HG03469 (cell line): ENCODE measurements at regions not wholly inside any gene's neighbourhood (a gene's known extent, or its start where the extent isn't known, plus 50 kb on each side); places are given as distances from the start of the nearest gene placed in this dataset.

Source experiments
- ATAC-seq: cut with Tn5 transposase; IDR thresholded peaks from one replicate; pipeline ENCODE4 v1.9.1; 2021; ENCODE audit warnings: mild to moderate bottlenecking, moderate library complexity, moderate number of reproducible peaks; ENCODE audit not compliant: unreplicated experiment

GRCh38 chr9:3732077-3733038 is 206.6 kb upstream of the RFX3 start:
- ATAC-seq: peak; percentile 94

GRCh38 chr9:3730511-3730922 is 204.7 kb upstream of the RFX3 start:
- ATAC-seq: no peak

GRCh38 chr9:3721096-3721495 is 195.3 kb upstream of the RFX3 start:
- ATAC-seq: no peak

GRCh38 chr9:3719286-3719685 is 193.5 kb upstream of the RFX3 start:
- ATAC-seq: no peak

GRCh38 chr9:3716415-3716814 is 190.6 kb upstream of the RFX3 start:
- no peak for ATAC-seq

GRCh38 chr9:3708751-3709150 is 182.9 kb upstream of the RFX3 start:
- ATAC-seq: no peak

GRCh38 chr9:3704890-3705289 is 179.1 kb upstream of the RFX3 start:
- no peak for ATAC-seq

- no peak for ATAC-seq
Observed at GRCh38 chr9:3700772-3701171, 175.0 kb upstream of the RFX3 start.

GRCh38 chr9:3699883-3700282 is 174.1 kb upstream of the RFX3 start:
- ATAC-seq: no peak

- ATAC-seq: no peak
Observed at GRCh38 chr9:3698531-3698930, 172.7 kb upstream of the RFX3 start.

GRCh38 chr9:3698076-3698475 is 172.3 kb upstream of the RFX3 start:
- no peak for ATAC-seq

GRCh38 chr9:3696368-3696767 is 170.6 kb upstream of the RFX3 start:
- ATAC-seq: no peak

GRCh38 chr9:3692606-3693005 is 166.8 kb upstream of the RFX3 start:
- no peak for ATAC-seq

- no peak for ATAC-seq
Observed at GRCh38 chr9:3689555-3689954, 163.8 kb upstream of the RFX3 start.

GRCh38 chr9:3687145-3687544 is 161.3 kb upstream of the RFX3 start:
- ATAC-seq: no peak

GRCh38 chr9:3682186-3682585 is 156.4 kb upstream of the RFX3 start:
- no peak for ATAC-seq

- ATAC-seq: no peak
Observed at GRCh38 chr9:3677541-3677940, 151.7 kb upstream of the RFX3 start.

GRCh38 chr9:3676766-3677165 is 151.0 kb upstream of the RFX3 start:
- no peak for ATAC-seq

- ATAC-seq: no peak
Observed at GRCh38 chr9:3675946-3676345, 150.1 kb upstream of the RFX3 start.

- no peak for ATAC-seq
Observed at GRCh38 chr9:3674561-3674960, 148.8 kb upstream of the RFX3 start.

- ATAC-seq: no peak
Observed at GRCh38 chr9:3672399-3672798, 146.6 kb upstream of the RFX3 start.

GRCh38 chr9:3664044-3664443 is 138.2 kb upstream of the RFX3 start:
- no peak for ATAC-seq

GRCh38 chr9:3662671-3663070 is 136.9 kb upstream of the RFX3 start:
- ATAC-seq: no peak
